ENCODE measurements at regions not wholly inside any gene's neighbourhood (a gene's known extent, or its start where the extent isn't known, plus 50 kb on each side); places are given as distances from the start of the nearest gene placed in this dataset.

DNA sequence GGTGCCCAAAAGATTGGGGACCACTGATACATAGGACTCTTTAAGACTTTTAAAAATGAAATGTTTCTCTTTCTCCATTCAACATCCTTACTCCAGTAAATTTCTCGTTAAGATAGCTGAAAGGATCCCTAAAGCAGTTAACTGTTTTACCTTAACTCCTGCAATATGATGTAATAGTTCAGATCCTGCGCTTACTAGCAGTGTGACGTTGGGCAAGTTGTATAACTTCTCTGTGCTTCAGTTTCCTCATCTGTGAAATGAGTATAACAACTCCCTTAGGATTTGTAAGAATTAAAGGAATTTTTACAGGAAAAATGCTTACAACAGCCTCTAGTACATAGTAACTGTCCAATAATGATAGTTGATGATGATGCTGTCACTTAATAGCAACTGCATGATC, 158.9 kb downstream of the TANC2 start:
- TF ChIP-seq EP300 (IDR thresholded peaks at IDR 0.05) (no peak), POLR2A (IDR thresholded peaks at IDR 0.05; ENCODE audit: low read depth) (no peak), POLR2AphosphoS5 (IDR thresholded peaks at IDR 0.05) (no peak)
- TF ChIP-seq, protein P1, sequence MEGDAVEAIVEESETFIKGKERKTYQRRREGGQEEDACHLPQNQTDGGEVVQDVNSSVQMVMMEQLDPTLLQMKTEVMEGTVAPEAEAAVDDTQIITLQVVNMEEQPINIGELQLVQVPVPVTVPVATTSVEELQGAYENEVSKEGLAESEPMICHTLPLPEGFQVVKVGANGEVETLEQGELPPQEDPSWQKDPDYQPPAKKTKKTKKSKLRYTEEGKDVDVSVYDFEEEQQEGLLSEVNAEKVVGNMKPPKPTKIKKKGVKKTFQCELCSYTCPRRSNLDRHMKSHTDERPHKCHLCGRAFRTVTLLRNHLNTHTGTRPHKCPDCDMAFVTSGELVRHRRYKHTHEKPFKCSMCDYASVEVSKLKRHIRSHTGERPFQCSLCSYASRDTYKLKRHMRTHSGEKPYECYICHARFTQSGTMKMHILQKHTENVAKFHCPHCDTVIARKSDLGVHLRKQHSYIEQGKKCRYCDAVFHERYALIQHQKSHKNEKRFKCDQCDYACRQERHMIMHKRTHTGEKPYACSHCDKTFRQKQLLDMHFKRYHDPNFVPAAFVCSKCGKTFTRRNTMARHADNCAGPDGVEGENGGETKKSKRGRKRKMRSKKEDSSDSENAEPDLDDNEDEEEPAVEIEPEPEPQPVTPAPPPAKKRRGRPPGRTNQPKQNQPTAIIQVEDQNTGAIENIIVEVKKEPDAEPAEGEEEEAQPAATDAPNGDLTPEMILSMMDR (IDR thresholded peaks at IDR 0.05): no peak
- WGBS: 87% methylated on average over 3 of the region's 3 CpGs
- no peak overlapping the region for H3K4me3 ChIP-seq

DNA sequence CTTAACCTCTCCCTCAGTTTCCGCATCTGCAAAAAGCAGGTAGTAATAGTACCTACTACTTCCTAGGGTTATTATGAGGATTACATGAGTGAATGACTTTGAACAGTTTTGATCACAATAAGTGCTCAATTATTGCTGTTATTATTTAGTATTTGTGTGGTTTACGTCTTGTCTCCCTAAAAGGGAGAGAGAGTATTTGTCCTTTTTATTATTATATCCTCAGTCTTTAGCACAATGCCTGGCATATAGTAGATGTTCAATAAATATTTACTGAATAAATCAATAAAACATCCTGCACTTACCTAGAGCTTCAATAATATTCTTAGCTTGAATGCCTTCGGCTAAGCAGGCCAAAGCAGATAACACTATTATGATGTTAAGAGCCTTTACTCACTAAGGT, 160.0 kb downstream of the TANC2 start:
- DNase-seq (ENCODE audit: extremely low spot score): no peak
- intact Hi-C loops (cut with DNase I): no loop called here
- H3K4me3 ChIP-seq: no peak overlapping the region
- no peak for TF ChIP-seq POLR2AphosphoS5 (IDR thresholded peaks at IDR 0.05)
- TF ChIP-seq EP300 (IDR thresholded peaks at IDR 0.05): no peak
- TF ChIP-seq, protein P1 (IDR thresholded peaks at IDR 0.05): no peak
- no peak for TF ChIP-seq POLR2A (IDR thresholded peaks at IDR 0.05; ENCODE audit: low read depth)
- peaks cover 0 to 9% (median 0%) of the 10 kb centered on the region in 4 donors for H3K4me1 ChIP-seq
- 96% methylated on average over 3 of the region's 3 CpGs for WGBS
- no peaks in the 10 kb centered on the region for H3K9me3 ChIP-seq
- no peaks in the 10 kb centered on the region for H3K27me3 ChIP-seq
- no peak overlapping the region for H3K27ac ChIP-seq (replicated peaks in 1 of 4)
- H3K36me3 ChIP-seq: no peaks in the 10 kb centered on the region

More for the DNA sequence above, 158.9 kb downstream of the TANC2 start:
- Histone ChIP-seq H3K27me3 (no peaks in the 10 kb centered on the region), H3K27ac (replicated peaks in 1 of 4) (no peak overlapping the region), H3K36me3 (no peaks in the 10 kb centered on the region), H3K4me1 (peaks cover 0 to 9% (median 0%) of the 10 kb centered on the region in 4 donors), H3K9me3 (no peaks in the 10 kb centered on the region)
- no peak for DNase-seq (ENCODE audit: extremely low spot score)
- intact Hi-C loops (cut with DNase I): no loop called here

DNA sequence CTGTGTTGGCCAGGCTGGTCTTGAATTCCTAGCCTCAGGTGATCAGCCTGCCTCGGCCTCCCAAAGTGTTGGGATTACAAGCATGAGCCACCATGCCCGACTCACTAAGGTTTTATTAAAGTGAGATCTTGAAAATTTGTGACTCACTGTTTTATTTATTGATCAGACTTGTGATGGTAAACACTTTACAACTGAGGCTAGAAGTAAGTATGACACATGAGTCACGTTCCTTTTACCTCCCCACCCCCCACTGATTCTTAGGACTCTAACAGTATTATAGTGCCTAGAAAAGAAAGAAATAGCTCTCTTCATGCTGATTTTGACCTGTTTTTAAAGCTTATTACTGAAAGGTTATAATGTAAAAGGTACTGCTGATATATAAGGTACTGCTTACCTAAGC, 160.6 kb downstream of the TANC2 start:
- Histone ChIP-seq H3K4me3 (no peak overlapping the region), H3K9me3 (no peaks in the 10 kb centered on the region), H3K4me1 (peaks cover 0 to 9% (median under 1%) of the 10 kb centered on the region in 4 donors), H3K27ac (replicated peaks in 1 of 4) (no peak overlapping the region), H3K27me3 (no peaks in the 10 kb centered on the region), H3K36me3 (no peaks in the 10 kb centered on the region)
- intact Hi-C loops (cut with DNase I): no loop called here
- no peak for DNase-seq (ENCODE audit: extremely low spot score)
- TF ChIP-seq POLR2A (IDR thresholded peaks at IDR 0.05; ENCODE audit: low read depth) (no peak), POLR2AphosphoS5 (IDR thresholded peaks at IDR 0.05) (no peak)
- WGBS: 89% methylated on average over 3 of the region's 3 CpGs

DNA sequence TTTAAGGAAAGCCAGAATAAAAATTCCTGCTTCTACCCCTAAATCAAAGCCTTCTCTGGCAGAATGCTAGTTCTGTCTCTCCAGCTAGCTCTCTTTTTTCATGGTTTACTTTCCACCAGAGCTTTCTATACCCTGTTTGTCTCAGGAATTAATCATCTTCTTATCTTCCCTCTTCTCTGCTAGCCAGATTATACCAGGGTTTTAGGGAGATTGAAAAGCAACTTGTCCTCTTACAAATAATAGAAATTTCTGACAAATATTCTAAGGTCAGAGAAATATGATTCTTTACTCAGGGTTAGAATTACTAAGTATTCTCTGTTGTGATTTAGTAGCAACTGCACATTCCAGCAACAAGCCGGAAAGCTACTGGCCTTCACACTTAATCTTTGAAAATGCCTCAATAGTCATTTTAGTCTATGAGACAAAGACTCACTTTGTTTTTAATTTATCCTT, 166.4 kb downstream of the TANC2 start:
- no peak for DNase-seq (ENCODE audit: extremely low spot score)
- H3K4me3 ChIP-seq: no peak overlapping the region
- H3K36me3 ChIP-seq: no peaks in the 10 kb centered on the region
- H3K9me3 ChIP-seq: no peaks in the 10 kb centered on the region
- no peaks in the 10 kb centered on the region for H3K27me3 ChIP-seq
- TF ChIP-seq, protein P1 (IDR thresholded peaks at IDR 0.05): no peak
- TF ChIP-seq POLR2A (IDR thresholded peaks at IDR 0.05; ENCODE audit: low read depth) (no peak), EP300 (IDR thresholded peaks at IDR 0.05) (no peak), POLR2AphosphoS5 (IDR thresholded peaks at IDR 0.05) (no peak)
- H3K27ac ChIP-seq (replicated peaks in 1 of 4): no peak overlapping the region
- H3K4me1 ChIP-seq: peaks cover 0 to 12% (median 7%) of the 10 kb centered on the region in 4 donors
- intact Hi-C loops (cut with DNase I): no loop called here
- 83% methylated on average over 1 of the region's 1 CpG for WGBS

DNA sequence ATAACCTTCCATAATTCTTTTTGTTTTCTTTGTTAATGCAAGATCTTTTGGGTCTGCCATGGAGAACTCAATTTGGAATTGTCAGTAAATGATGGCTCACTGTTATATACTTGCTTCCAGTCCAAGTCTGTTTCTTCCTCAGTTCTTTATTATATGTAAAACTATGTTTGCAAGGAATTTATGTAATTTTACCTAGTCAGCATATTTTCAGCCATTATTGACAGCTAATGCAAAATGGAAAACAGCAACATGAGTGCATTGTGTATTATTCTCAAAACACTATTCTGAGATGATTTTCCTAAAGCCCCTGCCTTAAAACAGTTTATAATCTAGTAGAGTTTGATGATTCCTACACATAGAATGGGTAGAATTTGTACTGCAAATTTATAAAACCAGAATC, 167.5 kb downstream of the TANC2 start:
- no peak for TF ChIP-seq POLR2A (IDR thresholded peaks at IDR 0.05; ENCODE audit: low read depth)
- no peaks in the 10 kb centered on the region for H3K36me3 ChIP-seq
- H3K9me3 ChIP-seq: no peaks in the 10 kb centered on the region
- no peak for DNase-seq (ENCODE audit: extremely low spot score)
- H3K4me1 ChIP-seq: peaks cover 0 to 10% (median 7%) of the 10 kb centered on the region in 4 donors
- H3K4me3 ChIP-seq: no peak overlapping the region
- no peak overlapping the region for H3K27ac ChIP-seq (replicated peaks in 1 of 4)
- intact Hi-C loops (cut with DNase I): no loop called here
- no peaks in the 10 kb centered on the region for H3K27me3 ChIP-seq

DNA sequence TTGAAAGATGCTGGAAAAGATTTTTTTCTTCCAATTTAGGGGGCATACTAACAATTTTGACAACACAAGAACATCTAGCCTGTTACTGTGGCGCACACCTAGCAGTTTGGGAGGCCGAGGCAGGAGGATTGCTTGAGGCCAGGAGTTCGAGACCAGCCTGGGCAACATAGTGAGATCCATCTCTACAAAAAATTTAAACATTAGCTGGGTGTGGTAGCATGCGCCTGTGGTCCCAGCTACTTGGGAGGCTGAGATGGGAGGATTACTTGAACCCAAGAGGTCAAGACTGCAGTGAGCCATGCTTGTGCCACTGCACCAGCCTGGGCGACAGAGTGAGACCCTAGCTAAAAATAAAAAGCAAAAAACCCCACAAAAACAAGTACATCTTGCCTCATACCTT, 168.8 kb downstream of the TANC2 start:
- Histone ChIP-seq H3K4me1 (peaks cover 0 to 10% (median 7%) of the 10 kb centered on the region in 4 donors), H3K4me3 (no peak overlapping the region), H3K27ac (replicated peaks in 1 of 4) (no peak overlapping the region), H3K27me3 (no peaks in the 10 kb centered on the region), H3K9me3 (no peaks in the 10 kb centered on the region), H3K36me3 (no peaks in the 10 kb centered on the region)
- intact Hi-C loops (cut with DNase I): no loop called here
- TF ChIP-seq, protein P1 (IDR thresholded peaks at IDR 0.05): no peak
- TF ChIP-seq POLR2A (IDR thresholded peaks at IDR 0.05; ENCODE audit: low read depth): no peak
- no peak for TF ChIP-seq POLR2AphosphoS5 (IDR thresholded peaks at IDR 0.05)
- TF ChIP-seq EP300 (IDR thresholded peaks at IDR 0.05): no peak
- WGBS: 96% methylated on average over 5 of the region's 5 CpGs
- no peak for DNase-seq (ENCODE audit: extremely low spot score)
